A673 (cell line): ENCODE measurements at regions not wholly inside any gene's neighbourhood (a gene's known extent, or its start where the extent isn't known, plus 50 kb on each side); places are given as distances from the start of the nearest gene placed in this dataset.

Source experiments
- CTCF ChIP-seq: fragments of 300-800, 200-600 bp; sonication (generic); conservative IDR thresholded peaks from 2 replicates; pipeline ENCODE4 v1.5.1; 2017; ENCODE audit warnings: low read depth, mild to moderate bottlenecking, antibody characterized with exemption, low read length, moderate library complexity, mixed read lengths
- EZH2 ChIP-seq: fragments of 200-600 bp; sonication (generic); IDR thresholded peaks from 2 replicates; pipeline ENCODE4 v1.6.1; 2017; ENCODE audit warnings: borderline replicate concordance, low read depth, mild to moderate bottlenecking, mixed read lengths, antibody characterized with exemption, low read length; ENCODE audit not compliant: poor library complexity, severe bottlenecking

GRCh38 chr3:116821371-116821770 is 111.8 kb downstream of the TUSC7 start:
- TF ChIP-seq EZH2 = no peak
- no peak for TF ChIP-seq CTCF
